Caco-2 (cell line): ENCODE measurements at regions not wholly inside any gene's neighbourhood (a gene's known extent, or its start where the extent isn't known, plus 50 kb on each side); places are given as distances from the start of the nearest gene placed in this dataset.

Experiments used
- BruUV-seq: library from RNA; stranded (reverse); fragments of 400-500 nt; replicated peaks from 2 replicates; lab custom pipeline; 2021; lab: Mats Ljungman, UMichigan
- CTCF ChIA-PET: fragments of 300-600 bp; sonication (Branson Sonifier 250); formaldehyde crosslinking; loops from one replicate; lab custom pipeline; 2022; ENCODE audit warnings: antibody characterized with exemption; lab: Charles Lee
- POLR2A ChIA-PET: fragments of 300-600 bp; sonication (Branson Sonifier 250); formaldehyde crosslinking; loops from one replicate; lab custom pipeline; 2022; ENCODE audit warnings: antibody characterized with exemption; lab: Charles Lee
- DNase-seq, 2 experiments: peaks; one replicate each; pipeline versions ENCODE4 v3.0.0 to v3.0.0-alpha.2; 2020 to 2022
- H3K27me3 ChIP-seq: replicated peaks from 2 replicates; pipeline ENCODE4 v1.6.0; 2011; ENCODE audit warnings: low read length; ENCODE audit not compliant: control insufficient read depth, insufficient read depth
- H3K36me3 ChIP-seq: 2 replicates; pipeline ENCODE4 v1.5.1; 2011; ENCODE audit warnings: low read length; ENCODE audit not compliant: control insufficient read depth, insufficient read depth
- H3K4me1 ChIP-seq: fragments of 250-450 bp; sonication (Bioruptor Pico); 2 replicates; pipeline ENCODE4 v1.5.1; 2020; ENCODE audit warnings: mild to moderate bottlenecking
- H3K4me3 ChIP-seq: 2 replicates; pipeline ENCODE4 v1.5.1; 2011; ENCODE audit warnings: low read depth, mild to moderate bottlenecking, control low read depth, low read length
- H3K9me3 ChIP-seq: fragments of 250-450 bp; sonication (Bioruptor Pico); 2 replicates; pipeline ENCODE4 v1.5.1; 2020; ENCODE audit warnings: mild to moderate bottlenecking, moderate library complexity
- H3K27ac Mint-ChIP-seq: one replicate; pipeline ENCODE4 v1.8.0; 2022; ENCODE audit warnings: mixed read lengths; ENCODE audit not compliant: unreplicated experiment
- H3K27me3 Mint-ChIP-seq: one replicate; pipeline ENCODE4 v1.8.0; 2022; ENCODE audit warnings: mixed read lengths; ENCODE audit not compliant: insufficient read depth, unreplicated experiment
- H3K36me3 Mint-ChIP-seq: one replicate; pipeline ENCODE4 v1.8.0; 2022; ENCODE audit warnings: mild to moderate bottlenecking, mixed read lengths; ENCODE audit not compliant: insufficient read depth, unreplicated experiment
- H3K4me1 Mint-ChIP-seq: one replicate; pipeline ENCODE4 v1.8.0; 2022; ENCODE audit warnings: low read depth, mixed read lengths; ENCODE audit not compliant: unreplicated experiment
- H3K4me3 Mint-ChIP-seq: one replicate; pipeline ENCODE4 v1.8.0; 2022; ENCODE audit warnings: mild to moderate bottlenecking, moderate library complexity, mixed read lengths; ENCODE audit not compliant: unreplicated experiment
- H3K9me3 Mint-ChIP-seq: one replicate; pipeline ENCODE4 v1.8.0; 2022; ENCODE audit warnings: mixed read lengths; ENCODE audit not compliant: unreplicated experiment
- CTCF ChIP-seq, 2 experiments: fragments of 200-600 bp in 1 of 2; IDR thresholded peaks; 1 replicate in 1 of 2; 2 replicates in 1 of 2; pipeline versions ENCODE4 v1.5.1 to v1.8.0; 2011 to 2022; ENCODE audit warnings: antibody characterized with exemption in 1 of 2, control low read depth in 1 of 2, inconsistent platforms in 1 of 2, low read depth in 1 of 2, low read length in 1 of 2, mild to moderate bottlenecking in 1 of 2, moderate library complexity in 1 of 2; ENCODE audit not compliant: insufficient read depth in 1 of 2, severe bottlenecking in 1 of 2, unreplicated experiment in 1 of 2
- intact Hi-C: fragments of 100-400 bp; cut with micrococcal nuclease; formaldehyde crosslinking; loops from one replicate; pipeline ENCODE4 v1.10.0; 2022; ENCODE audit not compliant: unreplicated experiment

- Histone ChIP-seq H3K36me3 (no peaks in the 10 kb centered on the region), H3K9me3 (no peaks in the 10 kb centered on the region), H3K4me1 (no peaks in the 10 kb centered on the region), H3K27me3 (no peaks in the 10 kb centered on the region), H3K4me3 (no peak overlapping the region)
- intact Hi-C loops: no loop called here
- BruUV-seq: no TSS peak
- H3K9me3 Mint-ChIP-seq: peaks cover 2% of the 10 kb centered on the region
- CTCF ChIA-PET: no interaction called here
- POLR2A ChIA-PET: no interaction called here
- no peaks in the 10 kb centered on the region for H3K27me3 Mint-ChIP-seq
- TF ChIP-seq CTCF (IDR thresholded peaks at IDR 0.05; ENCODE audit: insufficient read depth in 1 of 2, low read depth in 1 of 2, low read length in 1 of 2, severe bottlenecking in 1 of 2, unreplicated experiment in 1 of 2): no peak
- no peaks in the 10 kb centered on the region for H3K36me3 Mint-ChIP-seq
- no peak overlapping the region for H3K4me3 Mint-ChIP-seq
- no peak for DNase-seq
- H3K4me1 Mint-ChIP-seq: peaks cover 5% of the 10 kb centered on the region
- no peak overlapping the region for H3K27ac Mint-ChIP-seq
Observed at GRCh38 chr18:55144193-55144930, 185.1 kb upstream of the CCDC68 start.

DNA sequence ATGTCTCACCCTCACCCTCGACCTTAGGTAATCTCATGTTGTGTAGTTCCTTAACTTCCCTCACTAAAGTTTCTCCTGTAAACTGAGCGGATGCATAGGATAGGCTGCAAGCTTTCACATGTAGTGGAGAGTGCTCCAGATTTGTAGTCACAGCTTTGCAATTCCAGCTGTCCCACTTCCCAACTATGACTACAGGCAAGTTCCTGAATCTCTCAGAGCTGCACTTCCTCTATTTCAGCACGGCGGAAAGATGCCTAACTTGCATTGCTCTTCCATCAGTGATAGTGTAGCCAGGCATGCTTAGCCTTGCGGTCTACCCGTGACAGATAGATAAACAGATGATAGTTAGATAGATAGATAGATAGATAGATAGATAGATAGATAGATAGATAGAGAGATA, 183.1 kb upstream of the CCDC68 start:
- H3K9me3 Mint-ChIP-seq: no peaks in the 10 kb centered on the region
- no peaks in the 10 kb centered on the region for H3K27me3 Mint-ChIP-seq
- H3K27ac Mint-ChIP-seq: no peak overlapping the region
- H3K9me3 ChIP-seq: no peaks in the 10 kb centered on the region
- no peak overlapping the region for H3K4me3 ChIP-seq
- no peak for DNase-seq
- no peaks in the 10 kb centered on the region for H3K4me1 ChIP-seq
- BruUV-seq: no TSS peak
- peaks cover 6% of the 10 kb centered on the region for H3K4me1 Mint-ChIP-seq
- no peak for TF ChIP-seq CTCF (IDR thresholded peaks at IDR 0.05; ENCODE audit: insufficient read depth in 1 of 2, low read depth in 1 of 2, low read length in 1 of 2, severe bottlenecking in 1 of 2, unreplicated experiment in 1 of 2)
- ChIA-PET CTCF (no interaction called here), POLR2A (no interaction called here)
- H3K27me3 ChIP-seq: no peaks in the 10 kb centered on the region
- intact Hi-C loops: no loop called here
- H3K36me3 Mint-ChIP-seq: no peaks in the 10 kb centered on the region
- H3K36me3 ChIP-seq: no peaks in the 10 kb centered on the region
- no peak overlapping the region for H3K4me3 Mint-ChIP-seq

- Mint-ChIP-seq H3K9me3 (no peaks in the 10 kb centered on the region), H3K27ac (no peak overlapping the region), H3K4me3 (no peak overlapping the region), H3K27me3 (no peaks in the 10 kb centered on the region), H3K4me1 (peaks cover 6% of the 10 kb centered on the region), H3K36me3 (no peaks in the 10 kb centered on the region)
- Histone ChIP-seq H3K4me1 (no peaks in the 10 kb centered on the region), H3K9me3 (no peaks in the 10 kb centered on the region), H3K27me3 (no peaks in the 10 kb centered on the region), H3K36me3 (no peaks in the 10 kb centered on the region), H3K4me3 (no peak overlapping the region)
- ChIA-PET POLR2A (no interaction called here), CTCF (no interaction called here)
- BruUV-seq: no TSS peak
- no peak for DNase-seq
- TF ChIP-seq CTCF (IDR thresholded peaks at IDR 0.05; ENCODE audit: insufficient read depth in 1 of 2, low read depth in 1 of 2, low read length in 1 of 2, severe bottlenecking in 1 of 2, unreplicated experiment in 1 of 2): no peak
- intact Hi-C loops: no loop called here
Observed at GRCh38 chr18:55141318-55141717, 182.1 kb upstream of the CCDC68 start.
